Urothelium cell line (cell line): ENCODE measurements at regions not wholly inside any gene's neighbourhood (a gene's known extent, or its start where the extent isn't known, plus 50 kb on each side); places are given as distances from the start of the nearest gene placed in this dataset.
A peak's percentile ranks its signal among the peaks of the same experiment; 100 is the strongest.

Source experiments
- DNase-seq: peaks from one replicate; pipeline ENCODE4 v3.0.0; 2011; ENCODE audit warnings: low spot score, mixed read lengths
- FAIRE-seq: peaks from 2 replicates; lab custom pipeline; 2011; peaks lifted over from hg19 to GRCh38; lab: Jason Lieb, UNC

GRCh38 chr6:74152096-74152675, 456.2 kb downstream of the CD109 start:
- DNase-seq (no peak), FAIRE-seq (no peak)

GRCh38 chr6:74145931-74146330, 449.9 kb downstream of the CD109 start:
- FAIRE-seq = no peak
- no peak for DNase-seq

- DNase-seq (peak; percentile 46), FAIRE-seq (no peak)
Observed at GRCh38 chr6:74137911-74138310, 441.9 kb downstream of the CD109 start.

GRCh38 chr6:74134327-74134726, 438.3 kb downstream of the CD109 start:
- DNase-seq = no peak
- FAIRE-seq = no peak

GRCh38 chr6:74133073-74133472, 437.1 kb downstream of the CD109 start:
- FAIRE-seq (no peak), DNase-seq (no peak)

- FAIRE-seq (no peak), DNase-seq (no peak)
Observed at GRCh38 chr6:74130641-74131040, 434.6 kb downstream of the CD109 start.

- FAIRE-seq = no peak
- DNase-seq = no peak
Observed at GRCh38 chr6:74128536-74128935, 432.5 kb downstream of the CD109 start.

- FAIRE-seq (no peak), DNase-seq (no peak)
Observed at GRCh38 chr6:74117113-74117512, 421.1 kb downstream of the CD109 start.

GRCh38 chr6:74115674-74116073, 419.7 kb downstream of the CD109 start:
- FAIRE-seq = no peak

GRCh38 chr6:74114428-74114827, 418.4 kb downstream of the CD109 start:
- no peak for FAIRE-seq
- no peak for DNase-seq

More at GRCh38 chr6:74115674-74116073, 419.7 kb downstream of the CD109 start:
- DNase-seq = no peak

GRCh38 chr6:74113901-74114300, 417.9 kb downstream of the CD109 start:
- DNase-seq = peak; percentile 30
- FAIRE-seq = no peak

GRCh38 chr6:74103417-74103816, 407.4 kb downstream of the CD109 start:
- DNase-seq (no peak), FAIRE-seq (no peak)

- no peak for FAIRE-seq
- DNase-seq = no peak
Observed at GRCh38 chr6:74100719-74101287, 404.8 kb downstream of the CD109 start.

GRCh38 chr6:74096329-74096728, 400.3 kb downstream of the CD109 start:
- DNase-seq = no peak
- FAIRE-seq = no peak

GRCh38 chr6:74093361-74093760, 397.4 kb downstream of the CD109 start:
- DNase-seq (no peak), FAIRE-seq (no peak)

- FAIRE-seq = no peak
- DNase-seq = no peak
Observed at GRCh38 chr6:74091794-74092157, 395.8 kb downstream of the CD109 start.

- FAIRE-seq (no peak), DNase-seq (peak; percentile 32)
Observed at GRCh38 chr6:74091136-74091793, 395.3 kb downstream of the CD109 start.

GRCh38 chr6:74087899-74088298, 391.9 kb downstream of the CD109 start:
- FAIRE-seq = no peak
- no peak for DNase-seq

GRCh38 chr6:74075896-74076295, 379.9 kb downstream of the CD109 start:
- DNase-seq (no peak), FAIRE-seq (no peak)

GRCh38 chr6:74075323-74075722, 379.3 kb downstream of the CD109 start:
- FAIRE-seq (no peak), DNase-seq (no peak)

- FAIRE-seq = no peak
Observed at GRCh38 chr6:74074645-74075044, 378.6 kb downstream of the CD109 start.

GRCh38 chr6:74073999-74074398, 378.0 kb downstream of the CD109 start:
- FAIRE-seq = no peak
- no peak for DNase-seq

More at GRCh38 chr6:74074645-74075044, 378.6 kb downstream of the CD109 start:
- DNase-seq = no peak
